NCI-H1417 treated with DMSO at 0.1 percent for 48 hours (cell line): ENCODE measurements at regions not wholly inside any gene's neighbourhood (a gene's known extent, or its start where the extent isn't known, plus 50 kb on each side); places are given as distances from the start of the nearest gene placed in this dataset.

Experiments used
- DNase-seq: peaks from one replicate; lab custom pipeline; 2025; lab: John Stamatoyannopoulos, UW

DNA sequence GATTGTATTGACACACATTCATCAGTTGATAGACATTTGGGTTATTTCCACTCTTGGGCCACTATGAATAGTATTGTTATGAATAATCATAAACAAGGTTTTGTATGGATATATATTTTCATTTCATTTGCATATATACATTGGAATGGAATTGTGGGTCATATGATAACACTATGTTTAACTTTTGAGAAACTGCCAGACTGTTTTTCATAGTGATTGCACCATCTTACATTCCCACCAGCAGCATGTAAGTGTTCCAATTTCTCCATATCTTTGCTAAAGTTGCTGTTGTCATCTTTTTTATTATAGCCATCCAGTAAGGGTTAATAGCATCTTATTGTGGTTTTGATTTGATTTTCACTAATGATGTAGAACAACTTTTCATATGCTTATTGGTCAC, 198.5 kb upstream of the PPFIA2 start:
- DNase-seq, result no peak

- no peak for DNase-seq
Observed at GRCh38 chr12:81956468-81956860, 197.3 kb upstream of the PPFIA2 start.

DNA sequence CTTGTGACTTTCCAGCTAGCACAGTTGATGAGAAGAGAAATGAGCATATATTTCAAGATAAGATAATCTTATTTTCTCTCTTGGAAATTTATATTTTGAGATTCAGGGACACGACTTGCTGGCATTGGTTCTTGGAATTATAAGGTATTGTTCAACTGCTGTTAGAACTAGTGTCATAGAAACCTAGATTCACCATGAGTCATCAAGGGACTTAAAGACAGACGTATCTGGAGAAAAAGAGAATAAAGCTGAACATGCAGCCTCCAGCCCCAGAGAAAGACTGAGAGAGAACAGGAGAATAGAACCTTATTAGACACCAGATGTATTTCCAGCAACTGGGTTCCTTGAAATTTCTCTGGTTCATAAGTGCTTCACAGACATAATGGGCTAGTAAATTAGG, 194.4 kb upstream of the PPFIA2 start:
- DNase-seq, result no peak

GRCh38 chr12:81950871-81951270, 191.7 kb upstream of the PPFIA2 start:
- no peak for DNase-seq

- DNase-seq, result peak; percentile 54
Observed at GRCh38 chr12:81949841-81950308, 190.7 kb upstream of the PPFIA2 start.

- DNase-seq, result peak; percentile 63
Observed at GRCh38 chr12:81949416-81949815, 190.3 kb upstream of the PPFIA2 start.

DNA sequence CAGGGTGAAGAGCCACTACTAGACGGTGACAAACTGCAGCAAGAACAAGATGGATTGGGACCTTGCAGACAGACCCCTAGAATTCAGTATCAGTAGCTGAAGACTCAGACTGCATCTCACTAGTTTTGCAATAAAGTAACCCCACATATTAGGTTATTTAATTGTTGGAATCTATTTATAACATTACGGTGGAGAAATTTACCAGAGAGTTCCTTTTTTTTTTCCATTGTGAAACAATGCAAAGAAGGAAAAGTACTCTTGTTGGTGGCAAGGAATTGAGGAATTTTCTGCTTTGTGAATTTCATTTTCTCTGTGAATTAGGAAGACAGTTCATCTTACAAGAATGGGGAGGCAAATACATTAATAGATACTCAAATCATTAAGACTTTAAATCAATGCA, 185.7 kb upstream of the PPFIA2 start:
- no peak for DNase-seq

GRCh38 chr12:81942594-81942993, 183.4 kb upstream of the PPFIA2 start:
- DNase-seq, result no peak

- no peak for DNase-seq
Observed at GRCh38 chr12:81930037-81930436, 170.9 kb upstream of the PPFIA2 start.

- no peak for DNase-seq
Observed at GRCh38 chr12:81896771-81897170, 137.6 kb upstream of the PPFIA2 start.

- no peak for DNase-seq
Observed at GRCh38 chr12:81888961-81889360, 129.8 kb upstream of the PPFIA2 start.

- DNase-seq, result no peak
Observed at GRCh38 chr12:81888106-81888740, 129.1 kb upstream of the PPFIA2 start.

GRCh38 chr12:81874586-81874985, 115.4 kb upstream of the PPFIA2 start:
- no peak for DNase-seq

DNA sequence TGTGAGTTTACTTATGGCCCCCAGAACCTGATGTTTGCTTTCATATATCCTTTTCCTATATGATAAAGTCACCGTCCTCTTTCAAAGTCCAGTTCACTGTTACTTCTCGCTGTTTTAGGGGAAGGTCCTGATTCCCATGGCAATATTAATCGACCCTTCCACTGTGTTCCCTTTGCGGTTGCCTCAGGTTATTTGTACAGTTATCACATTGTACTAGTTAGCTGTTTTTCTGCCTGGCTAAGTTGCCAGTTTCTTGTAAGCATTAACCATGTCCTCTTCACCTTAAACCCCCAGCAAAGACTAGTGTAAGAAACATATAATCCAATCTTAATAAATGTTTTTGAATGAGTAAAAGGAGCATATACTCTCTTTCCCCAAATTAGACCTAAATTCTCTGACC, 115.0 kb upstream of the PPFIA2 start:
- no peak for DNase-seq

GRCh38 chr12:81872400-81872799, 113.2 kb upstream of the PPFIA2 start:
- no peak for DNase-seq

- no peak for DNase-seq
Observed at GRCh38 chr12:81866081-81866480, 106.9 kb upstream of the PPFIA2 start.

DNA sequence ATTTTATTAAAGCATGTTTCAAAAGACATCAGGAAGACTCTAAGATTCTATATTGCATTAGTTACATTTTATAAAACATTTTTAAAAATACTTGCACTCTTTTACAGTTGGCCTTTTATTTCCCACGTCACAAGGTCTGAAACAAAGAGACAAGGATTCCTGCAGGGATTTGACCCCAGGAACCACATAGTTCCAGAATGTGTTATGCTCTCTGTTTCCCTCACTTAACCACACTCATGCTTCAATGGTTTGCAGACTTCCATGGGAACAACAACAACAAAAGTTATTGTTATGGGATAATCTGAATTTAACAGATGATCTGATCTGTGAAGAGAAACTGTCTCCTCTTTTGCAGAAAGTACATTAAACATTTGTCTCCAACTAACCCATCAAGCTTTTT, 104.3 kb upstream of the PPFIA2 start:
- DNase-seq, result no peak

GRCh38 chr12:81859521-81859920, 100.4 kb upstream of the PPFIA2 start:
- DNase-seq, result no peak

DNA sequence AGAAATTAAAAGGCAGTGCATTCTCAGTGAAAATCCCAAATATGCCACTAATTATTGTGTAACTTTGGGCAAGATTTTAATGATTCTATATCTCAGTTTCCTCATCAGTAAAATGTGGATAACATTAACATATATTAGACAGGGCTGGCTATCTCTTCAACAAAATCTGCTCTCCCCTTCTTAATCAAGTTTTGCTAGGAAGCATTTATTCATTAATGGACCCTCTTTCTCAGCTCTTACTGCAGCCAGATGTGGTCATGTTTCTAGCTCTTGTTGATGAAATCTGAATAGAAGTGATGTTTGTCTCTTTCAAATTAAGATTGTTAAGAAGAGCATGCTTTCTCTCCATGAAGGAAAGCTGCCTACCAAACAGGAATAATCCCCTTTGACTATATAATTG, 84.4 kb upstream of the PPFIA2 start:
- DNase-seq, result no peak

- DNase-seq, result no peak
Observed at GRCh38 chr12:81835783-81836182, 76.6 kb upstream of the PPFIA2 start.

- no peak for DNase-seq
Observed at GRCh38 chr12:81819991-81820633, 61.0 kb upstream of the PPFIA2 start.

DNA sequence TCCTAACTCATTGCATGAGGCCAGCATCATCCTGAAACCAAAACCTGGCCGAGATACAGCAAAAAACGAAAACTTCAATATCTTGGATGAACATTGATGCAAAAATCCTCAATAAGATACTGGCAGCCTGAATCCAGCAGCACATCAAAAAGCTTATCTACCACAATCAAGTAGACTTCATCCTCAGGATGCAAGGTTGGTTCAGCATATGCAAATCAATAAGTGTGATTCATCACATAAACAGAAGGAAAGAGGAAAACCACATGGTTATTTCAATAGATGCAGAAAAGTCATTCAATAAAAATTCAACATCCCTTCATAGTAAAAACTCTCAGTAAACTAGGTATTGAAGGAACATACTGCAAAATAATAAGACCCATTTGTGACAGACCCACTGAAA, 56.5 kb upstream of the PPFIA2 start:
- no peak for DNase-seq

- DNase-seq, result no peak
Observed at GRCh38 chr12:81811778-81812125, 52.6 kb upstream of the PPFIA2 start.
